GM12891 (cell line): ENCODE measurements at regions not wholly inside any gene's neighbourhood (a gene's known extent, or its start where the extent isn't known, plus 50 kb on each side); places are given as distances from the start of the nearest gene placed in this dataset.

Experiments
- DNase-seq: peaks from one replicate; pipeline ENCODE4 v3.0.0; 2011; ENCODE audit warnings: low spot score; ENCODE audit not compliant: insufficient read length
- FAIRE-seq: peaks from 2 replicates; lab custom pipeline; 2011; peaks lifted over from hg19 to GRCh38; lab: Jason Lieb, UNC
- PAX5 ChIP-seq: IDR thresholded peaks from 2 replicates; pipeline ENCODE4 v1.6.1; 2011; ENCODE audit warnings: low read length, moderate library complexity, mild to moderate bottlenecking; ENCODE audit not compliant: insufficient read depth, severe bottlenecking
- POLR2A ChIP-seq: IDR thresholded peaks from 2 replicates; pipeline ENCODE4 v1.6.1; 2011; ENCODE audit warnings: low read depth, low read length, control low read depth
- POLR2AphosphoS5 ChIP-seq: IDR thresholded peaks from 2 replicates; pipeline ENCODE4 v1.6.1; 2011; ENCODE audit warnings: low read depth, low read length, control low read depth
- POU2F2 ChIP-seq: IDR thresholded peaks from 2 replicates; pipeline ENCODE4 v1.6.1; 2011; ENCODE audit warnings: low read depth, mild to moderate bottlenecking, control low read depth, low read length, moderate library complexity
- SPI1 ChIP-seq: IDR thresholded peaks from 2 replicates; pipeline ENCODE4 v1.6.1; 2011; ENCODE audit warnings: low read depth, low read length, control low read depth
- TAF1 ChIP-seq: IDR thresholded peaks from 2 replicates; pipeline ENCODE4 v1.6.1; 2011; ENCODE audit warnings: low read depth, low read length, control low read depth

- FAIRE-seq, result no peak
- no peak for DNase-seq
- TF ChIP-seq POLR2A (no peak), PAX5 (no peak), SPI1 (no peak), POLR2AphosphoS5 (no peak), POU2F2 (no peak), TAF1 (no peak)
Observed at GRCh38 chr18:77645170-77645872, 395.7 kb downstream of the GALR1 start.

- no peak for FAIRE-seq
- no peak for DNase-seq
- TF ChIP-seq PAX5 (no peak), POLR2A (no peak), TAF1 (no peak), POLR2AphosphoS5 (no peak), POU2F2 (no peak), SPI1 (no peak)
Observed at GRCh38 chr18:77647472-77647871, 397.8 kb downstream of the GALR1 start.

DNA sequence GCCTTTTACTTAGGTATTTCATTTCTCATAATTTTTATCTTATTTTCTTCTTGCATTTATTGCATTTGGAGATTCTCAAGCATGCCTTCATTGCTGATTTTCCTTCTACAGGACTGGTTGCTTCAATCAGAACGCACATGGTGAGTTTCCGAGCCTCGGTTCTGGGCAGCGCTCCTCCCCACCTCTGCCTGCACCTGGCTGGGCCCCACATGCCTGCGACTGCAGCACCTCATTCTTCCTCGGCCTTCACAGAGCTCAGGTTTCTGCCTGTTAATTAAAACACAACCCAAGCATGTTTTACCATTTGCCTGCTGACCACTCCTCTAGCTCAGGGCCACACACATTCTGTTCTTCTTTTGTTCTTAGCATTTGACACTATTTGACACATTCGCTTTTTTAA, 398.8 kb downstream of the GALR1 start:
- FAIRE-seq, result no peak
- no peak for DNase-seq
- TF ChIP-seq POLR2AphosphoS5, result no peak
- no peak for TF ChIP-seq PAX5
- TF ChIP-seq POLR2A, result no peak
- TF ChIP-seq POU2F2, result no peak
- no peak for TF ChIP-seq SPI1
- TF ChIP-seq TAF1, result no peak

DNA sequence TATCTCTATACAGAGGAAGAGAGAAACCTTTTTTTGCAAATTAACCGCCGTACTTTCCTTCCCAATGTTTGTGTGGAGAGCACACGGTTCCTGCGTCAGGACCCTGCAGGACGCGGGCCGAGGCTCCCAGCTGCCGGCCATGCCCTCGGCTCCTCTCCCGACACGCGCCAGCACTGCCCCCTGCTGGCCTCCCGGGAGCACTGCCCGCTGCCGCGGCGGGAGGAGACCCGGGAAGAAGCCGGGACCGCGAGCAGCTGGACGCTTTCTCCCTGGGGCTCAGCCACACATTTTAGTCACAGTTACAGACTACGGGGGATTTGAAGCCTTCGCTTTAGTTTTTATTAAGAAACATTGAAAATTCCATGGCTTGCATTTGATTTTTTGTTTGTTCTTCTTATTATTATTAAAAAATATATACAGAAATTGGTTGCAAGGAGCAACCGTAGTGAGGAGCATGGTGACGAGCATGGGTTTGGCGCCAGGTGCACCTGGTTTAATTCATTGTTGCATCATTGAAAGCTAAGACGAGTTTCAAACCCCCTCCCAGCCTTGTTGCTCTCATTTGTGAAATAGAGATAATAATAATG, 401.2 kb downstream of the GALR1 start:
- FAIRE-seq (peak; percentile 61), DNase-seq (peak; percentile 75)
- TF ChIP-seq POU2F2, result no peak
- no peak for TF ChIP-seq POLR2AphosphoS5
- no peak for TF ChIP-seq POLR2A

GRCh38 chr18:77651441-77651840, 401.8 kb downstream of the GALR1 start:
- DNase-seq, result no peak
- TF ChIP-seq POU2F2 (no peak), TAF1 (no peak), POLR2AphosphoS5 (no peak), POLR2A (no peak), SPI1 (no peak), PAX5 (no peak)
- FAIRE-seq, result no peak

DNA sequence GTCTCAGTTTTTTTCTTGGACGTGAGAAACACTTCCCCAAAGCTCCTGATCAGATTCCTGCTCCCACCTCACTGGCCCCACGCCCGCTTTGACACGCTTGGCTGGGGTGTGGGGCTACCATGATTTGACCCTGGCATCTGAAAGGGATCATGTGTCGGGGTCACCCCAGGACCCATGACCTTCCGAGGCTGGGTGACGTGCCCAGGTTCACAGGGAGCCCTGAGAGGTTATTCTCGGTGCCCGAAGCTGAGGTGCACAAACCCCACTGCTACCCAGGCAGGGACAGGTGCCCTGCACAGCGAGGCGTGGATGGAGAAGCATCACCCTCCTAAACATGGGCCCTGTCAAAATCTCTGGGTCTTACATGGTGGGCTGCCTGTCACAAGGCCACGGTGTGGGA, 404.1 kb downstream of the GALR1 start:
- no peak for DNase-seq
- TF ChIP-seq POLR2A, result no peak
- no peak for TF ChIP-seq PAX5
- no peak for TF ChIP-seq SPI1
- no peak for TF ChIP-seq POLR2AphosphoS5
- TF ChIP-seq TAF1, result no peak
- TF ChIP-seq POU2F2, result no peak
- FAIRE-seq, result no peak

GRCh38 chr18:77654302-77654701, 404.7 kb downstream of the GALR1 start:
- FAIRE-seq, result no peak
- no peak for DNase-seq
- no peak for TF ChIP-seq TAF1
- no peak for TF ChIP-seq PAX5
- no peak for TF ChIP-seq POLR2A
- TF ChIP-seq POU2F2, result no peak

DNA sequence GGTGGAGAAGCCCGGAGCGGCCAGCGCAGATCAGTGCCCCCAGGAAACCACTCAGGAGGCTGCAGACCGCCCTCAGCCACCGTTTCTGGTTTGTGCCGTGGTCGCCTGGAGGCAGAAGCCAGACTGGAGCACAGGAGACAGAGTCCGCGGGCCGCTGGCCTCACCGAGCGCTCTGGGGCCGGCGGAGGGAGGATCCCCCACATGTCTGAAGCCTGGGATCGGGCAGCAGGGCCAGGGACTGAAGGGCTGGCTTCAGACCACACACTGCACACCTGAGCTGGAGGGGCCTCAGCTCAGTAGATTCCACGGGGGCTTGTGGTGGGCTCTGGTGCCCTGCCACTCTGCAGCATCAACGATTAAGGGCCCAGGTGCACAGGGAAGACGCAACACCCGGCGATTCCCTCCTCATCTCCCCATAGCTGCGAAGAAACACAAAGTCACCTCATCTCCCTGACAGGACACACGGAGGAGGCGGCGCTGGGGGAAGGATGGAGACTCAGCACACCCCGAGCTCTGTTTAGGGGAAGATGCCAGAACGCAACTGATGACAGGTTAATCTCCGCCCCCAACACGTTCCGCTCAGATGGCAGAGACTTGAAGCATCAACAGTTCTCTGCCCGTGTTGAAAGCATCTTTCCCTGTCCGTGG, 408.1 kb downstream of the GALR1 start:
- no peak for DNase-seq
- TF ChIP-seq SPI1 (no peak), TAF1 (no peak), POLR2AphosphoS5 (no peak), POLR2A (no peak)
- FAIRE-seq, result no peak

DNA sequence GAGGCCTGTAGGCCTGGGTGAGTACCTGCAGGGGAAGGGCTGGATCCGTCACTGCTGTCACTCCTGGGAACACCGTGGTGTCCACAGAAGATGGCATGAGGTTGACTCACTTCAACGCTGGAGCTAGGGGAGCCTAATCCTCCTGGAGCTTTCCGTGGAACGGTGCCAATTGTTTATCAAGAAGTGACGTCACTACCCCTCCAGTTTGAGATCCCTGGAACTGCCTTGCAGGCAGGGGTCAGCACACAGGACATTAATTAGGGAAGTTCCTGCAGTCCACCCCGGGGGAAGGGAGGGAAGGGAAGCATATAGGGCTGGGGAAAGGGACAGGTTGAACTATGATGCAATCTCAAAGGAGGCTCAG, 408.6 kb downstream of the GALR1 start:
- no peak for FAIRE-seq
- TF ChIP-seq SPI1, result no peak
- TF ChIP-seq TAF1, result no peak
- TF ChIP-seq POLR2AphosphoS5, result no peak
- no peak for TF ChIP-seq POU2F2
- TF ChIP-seq POLR2A, result no peak
- TF ChIP-seq PAX5, result no peak
- no peak for DNase-seq

GRCh38 chr18:77658751-77659448, 409.3 kb downstream of the GALR1 start:
- DNase-seq, result no peak
- no peak for TF ChIP-seq TAF1
- no peak for TF ChIP-seq POLR2AphosphoS5
- no peak for TF ChIP-seq POLR2A
- no peak for TF ChIP-seq SPI1
- no peak for TF ChIP-seq PAX5
- no peak for TF ChIP-seq POU2F2
- no peak for FAIRE-seq
